Coronary artery (tissue), 2 donors: ENCODE measurements at regions not wholly inside any gene's neighbourhood (a gene's known extent, or its start where the extent isn't known, plus 50 kb on each side); places are given as distances from the start of the nearest gene placed in this dataset.

Experiments used
- DNase-seq: peaks from one replicate; pipeline ENCODE4 v3.0.0-alpha.2; 2017; ENCODE audit warnings: low spot score
- H3K27ac ChIP-seq, 2 donors: fragments of 200-600 bp; sonication (generic); one replicate each; pipeline ENCODE4 v1.5.1; 2016 to 2019
- H3K4me3 ChIP-seq: fragments of 200-600 bp; sonication (generic); 2 replicates; pipeline ENCODE4 v1.5.1; 2016; ENCODE audit warnings: mild to moderate bottlenecking, moderate library complexity
- CTCF ChIP-seq: fragments of 200-600 bp; sonication (generic); IDR thresholded peaks from one replicate; pipeline ENCODE4 v1.5.1; 2019; ENCODE audit warnings: antibody characterized with exemption

- Histone ChIP-seq H3K4me3 (no peak overlapping the region), H3K27ac (no peak overlapping the region)
- no peak for TF ChIP-seq CTCF
- DNase-seq: no peak
Measured at GRCh38 chr1:185514311-185514710, 197.3 kb upstream of the IVNS1ABP start.

- no peak for DNase-seq
- H3K27ac ChIP-seq: no peak overlapping the region
- no peak for TF ChIP-seq CTCF
Measured at GRCh38 chr1:185512442-185512841, 195.4 kb upstream of the IVNS1ABP start.

GRCh38 chr1:185501099-185501498 is 184.1 kb upstream of the IVNS1ABP start:
- Histone ChIP-seq H3K27ac (no peak overlapping the region), H3K4me3 (no peak overlapping the region)
- no peak for DNase-seq
- no peak for TF ChIP-seq CTCF

More at GRCh38 chr1:185512442-185512841, 195.4 kb upstream of the IVNS1ABP start:
- no peak overlapping the region for H3K4me3 ChIP-seq

- H3K27ac ChIP-seq: no peak overlapping the region
- TF ChIP-seq CTCF: no peak
- no peak for DNase-seq
- H3K4me3 ChIP-seq: no peak overlapping the region
Measured at GRCh38 chr1:185500001-185500626, 183.1 kb upstream of the IVNS1ABP start.

- no peak for TF ChIP-seq CTCF
- DNase-seq: no peak
Measured at GRCh38 chr1:185498207-185498606, 181.2 kb upstream of the IVNS1ABP start.

GRCh38 chr1:185497177-185497576 is 180.1 kb upstream of the IVNS1ABP start:
- no peak for TF ChIP-seq CTCF
- Histone ChIP-seq H3K27ac (no peak overlapping the region), H3K4me3 (no peak overlapping the region)
- DNase-seq: no peak

More at GRCh38 chr1:185498207-185498606, 181.2 kb upstream of the IVNS1ABP start:
- H3K4me3 ChIP-seq: no peak overlapping the region
- H3K27ac ChIP-seq: no peak overlapping the region

GRCh38 chr1:185495898-185496297 is 178.9 kb upstream of the IVNS1ABP start:
- no peak for TF ChIP-seq CTCF
- DNase-seq: no peak
- Histone ChIP-seq H3K4me3 (no peak overlapping the region), H3K27ac (no peak overlapping the region)
